A673 (cell line): ENCODE measurements at regions not wholly inside any gene's neighbourhood (a gene's known extent, or its start where the extent isn't known, plus 50 kb on each side); places are given as distances from the start of the nearest gene placed in this dataset.

Source experiments
- BruUV-seq: library from RNA; stranded (reverse); fragments of 400-500 nt; replicated peaks from 2 replicates; lab custom pipeline; 2021; lab: Mats Ljungman, UMichigan
- CTCF ChIA-PET: fragments of 300-600 bp; sonication (Branson Sonifier 250); formaldehyde crosslinking; loops from one replicate; lab custom pipeline; 2022; ENCODE audit warnings: antibody characterized with exemption; lab: Charles Lee
- POLR2A ChIA-PET: fragments of 300-600 bp; sonication (Branson Sonifier 250); formaldehyde crosslinking; loops from one replicate; lab custom pipeline; 2022; ENCODE audit warnings: antibody characterized with exemption; ENCODE audit not compliant: low non-redundant PET; lab: Charles Lee
- DNase-seq: peaks from one replicate; pipeline ENCODE4 v3.0.0-alpha.2; 2015; ENCODE audit warnings: low spot score
- H3K27ac ChIP-seq: fragments of 200-600 bp; sonication (generic); 2 replicates; pipeline ENCODE4 v1.5.1; 2016; ENCODE audit warnings: mixed run types, low read depth, mild to moderate bottlenecking, mixed read lengths, antibody characterized with exemption, low read length; ENCODE audit not compliant: poor library complexity, severe bottlenecking
- H3K27me3 ChIP-seq: fragments of 200-600 bp; sonication (generic); replicated peaks from 2 replicates; pipeline ENCODE4 v1.6.1; 2017; ENCODE audit warnings: mixed run types, low read depth, mild to moderate bottlenecking, mixed read lengths, antibody characterized with exemption, low read length; ENCODE audit not compliant: insufficient read depth, poor library complexity
- H3K36me3 ChIP-seq: fragments of 200-600 bp; sonication (generic); 2 replicates; pipeline ENCODE4 v1.6.1; 2016; ENCODE audit warnings: mixed run types, mild to moderate bottlenecking, mixed read lengths, antibody characterized with exemption, low read length; ENCODE audit not compliant: insufficient read depth, poor library complexity, severe bottlenecking
- H3K4me1 ChIP-seq: fragments of 200-600 bp; sonication (generic); 2 replicates; pipeline ENCODE4 v1.6.1; 2017; ENCODE audit warnings: mixed run types, mild to moderate bottlenecking, mixed read lengths, antibody characterized with exemption, low read length; ENCODE audit not compliant: insufficient read depth, poor library complexity, severe bottlenecking
- H3K4me3 ChIP-seq: fragments of 200-600 bp; sonication (generic); 2 replicates; pipeline ENCODE4 v1.5.1; 2016; ENCODE audit warnings: low read depth, mixed run types, mild to moderate bottlenecking, mixed read lengths, low read length; ENCODE audit not compliant: poor library complexity, severe bottlenecking
- H3K9me3 ChIP-seq: fragments of 200-600 bp; sonication (generic); 2 replicates; pipeline ENCODE4 v1.6.1; 2016; ENCODE audit warnings: mixed run types, low read depth, mild to moderate bottlenecking, mixed read lengths, antibody characterized with exemption, low read length; ENCODE audit not compliant: poor library complexity, severe bottlenecking
- EZH2 ChIP-seq: fragments of 200-600 bp; sonication (generic); IDR thresholded peaks from 2 replicates; pipeline ENCODE4 v1.6.1; 2017; ENCODE audit warnings: borderline replicate concordance, low read depth, mild to moderate bottlenecking, mixed read lengths, antibody characterized with exemption, low read length; ENCODE audit not compliant: poor library complexity, severe bottlenecking
- intact Hi-C: fragments of 100-400 bp; cut with micrococcal nuclease; formaldehyde crosslinking; loops from one replicate; pipeline ENCODE4 v1.10.0; 2022; ENCODE audit not compliant: unreplicated experiment
- TF ChIP-seq, protein P1 (sequence below): fragments of 300-800, 200-600 bp; sonication (generic); conservative IDR thresholded peaks from 2 replicates; pipeline ENCODE4 v1.5.1; 2017; ENCODE audit warnings: low read depth, mild to moderate bottlenecking, antibody characterized with exemption, low read length, moderate library complexity, mixed read lengths

DNA sequence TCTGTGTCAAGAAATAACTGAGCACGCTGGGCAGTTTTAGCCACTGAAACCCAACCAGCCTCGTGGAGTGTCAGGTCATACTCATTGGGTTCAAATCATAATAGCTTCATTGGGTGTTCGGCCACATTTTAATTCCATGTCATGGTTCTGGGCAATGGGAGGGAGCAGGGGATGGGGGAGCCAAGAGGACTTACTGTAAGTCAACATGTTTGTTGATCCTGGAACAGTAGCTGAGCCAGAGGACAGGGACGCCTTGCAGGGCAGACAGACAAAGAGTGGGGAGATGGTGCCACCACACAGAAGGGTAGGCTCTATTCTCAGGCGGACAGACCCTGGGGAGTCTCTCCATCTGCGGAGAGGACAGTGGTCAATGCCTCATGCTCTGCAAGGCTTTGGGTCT lies 161.1 kb downstream of the ZBTB18 start:
- H3K9me3 ChIP-seq = no peaks in the 10 kb centered on the region
- no peaks in the 10 kb centered on the region for H3K36me3 ChIP-seq
- no peaks in the 10 kb centered on the region for H3K27me3 ChIP-seq
- CTCF ChIA-PET = no interaction called here
- POLR2A ChIA-PET = no interaction called here
- DNase-seq = no peak
- H3K27ac ChIP-seq = no peak overlapping the region
- no TSS peak for BruUV-seq
- TF ChIP-seq, protein P1, sequence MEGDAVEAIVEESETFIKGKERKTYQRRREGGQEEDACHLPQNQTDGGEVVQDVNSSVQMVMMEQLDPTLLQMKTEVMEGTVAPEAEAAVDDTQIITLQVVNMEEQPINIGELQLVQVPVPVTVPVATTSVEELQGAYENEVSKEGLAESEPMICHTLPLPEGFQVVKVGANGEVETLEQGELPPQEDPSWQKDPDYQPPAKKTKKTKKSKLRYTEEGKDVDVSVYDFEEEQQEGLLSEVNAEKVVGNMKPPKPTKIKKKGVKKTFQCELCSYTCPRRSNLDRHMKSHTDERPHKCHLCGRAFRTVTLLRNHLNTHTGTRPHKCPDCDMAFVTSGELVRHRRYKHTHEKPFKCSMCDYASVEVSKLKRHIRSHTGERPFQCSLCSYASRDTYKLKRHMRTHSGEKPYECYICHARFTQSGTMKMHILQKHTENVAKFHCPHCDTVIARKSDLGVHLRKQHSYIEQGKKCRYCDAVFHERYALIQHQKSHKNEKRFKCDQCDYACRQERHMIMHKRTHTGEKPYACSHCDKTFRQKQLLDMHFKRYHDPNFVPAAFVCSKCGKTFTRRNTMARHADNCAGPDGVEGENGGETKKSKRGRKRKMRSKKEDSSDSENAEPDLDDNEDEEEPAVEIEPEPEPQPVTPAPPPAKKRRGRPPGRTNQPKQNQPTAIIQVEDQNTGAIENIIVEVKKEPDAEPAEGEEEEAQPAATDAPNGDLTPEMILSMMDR = no peak
- TF ChIP-seq EZH2 = no peak
- H3K4me3 ChIP-seq = no peak overlapping the region
- H3K4me1 ChIP-seq = no peaks in the 10 kb centered on the region
- intact Hi-C loops = no loop called here

DNA sequence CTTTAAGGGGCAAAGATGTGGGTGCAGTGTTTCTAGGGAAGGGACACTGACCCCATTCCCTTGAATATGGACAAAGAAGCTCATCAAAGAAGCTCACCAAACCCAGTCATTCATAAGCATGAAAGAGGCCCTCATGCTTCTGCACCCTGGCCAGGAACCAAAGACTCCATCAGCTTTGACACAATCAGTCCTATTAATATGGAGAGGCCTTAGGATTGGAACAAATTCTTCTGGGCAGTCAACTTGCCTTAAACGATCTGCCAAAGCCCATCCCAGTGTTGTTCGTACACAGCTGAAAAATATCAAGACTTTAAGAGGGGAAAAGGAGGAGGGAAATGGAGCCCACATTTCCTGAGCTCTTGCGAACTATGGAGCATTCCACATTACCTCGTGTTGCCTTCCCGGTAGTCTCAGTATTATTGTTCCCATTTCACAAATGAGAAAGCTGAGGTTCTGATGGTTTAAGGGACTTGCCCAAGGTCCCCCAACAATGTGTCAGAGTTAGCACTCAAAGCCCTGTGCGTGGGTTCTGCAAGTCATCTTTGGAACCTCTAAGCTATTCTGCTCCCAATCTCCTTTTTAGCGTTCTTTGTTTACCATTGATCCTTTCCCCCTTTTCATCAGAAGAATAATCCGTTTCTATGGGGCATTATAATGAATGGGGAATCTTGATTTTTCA lies 161.9 kb downstream of the ZBTB18 start:
- Histone ChIP-seq H3K27ac (no peak overlapping the region), H3K9me3 (no peaks in the 10 kb centered on the region), H3K27me3 (no peaks in the 10 kb centered on the region), H3K4me3 (no peak overlapping the region), H3K4me1 (no peaks in the 10 kb centered on the region), H3K36me3 (no peaks in the 10 kb centered on the region)
- no peak for DNase-seq
- ChIA-PET CTCF (no interaction called here), POLR2A (no interaction called here)
- intact Hi-C loops = no loop called here
- BruUV-seq = no TSS peak
- TF ChIP-seq EZH2 = no peak
- TF ChIP-seq, protein P1 = no peak

DNA sequence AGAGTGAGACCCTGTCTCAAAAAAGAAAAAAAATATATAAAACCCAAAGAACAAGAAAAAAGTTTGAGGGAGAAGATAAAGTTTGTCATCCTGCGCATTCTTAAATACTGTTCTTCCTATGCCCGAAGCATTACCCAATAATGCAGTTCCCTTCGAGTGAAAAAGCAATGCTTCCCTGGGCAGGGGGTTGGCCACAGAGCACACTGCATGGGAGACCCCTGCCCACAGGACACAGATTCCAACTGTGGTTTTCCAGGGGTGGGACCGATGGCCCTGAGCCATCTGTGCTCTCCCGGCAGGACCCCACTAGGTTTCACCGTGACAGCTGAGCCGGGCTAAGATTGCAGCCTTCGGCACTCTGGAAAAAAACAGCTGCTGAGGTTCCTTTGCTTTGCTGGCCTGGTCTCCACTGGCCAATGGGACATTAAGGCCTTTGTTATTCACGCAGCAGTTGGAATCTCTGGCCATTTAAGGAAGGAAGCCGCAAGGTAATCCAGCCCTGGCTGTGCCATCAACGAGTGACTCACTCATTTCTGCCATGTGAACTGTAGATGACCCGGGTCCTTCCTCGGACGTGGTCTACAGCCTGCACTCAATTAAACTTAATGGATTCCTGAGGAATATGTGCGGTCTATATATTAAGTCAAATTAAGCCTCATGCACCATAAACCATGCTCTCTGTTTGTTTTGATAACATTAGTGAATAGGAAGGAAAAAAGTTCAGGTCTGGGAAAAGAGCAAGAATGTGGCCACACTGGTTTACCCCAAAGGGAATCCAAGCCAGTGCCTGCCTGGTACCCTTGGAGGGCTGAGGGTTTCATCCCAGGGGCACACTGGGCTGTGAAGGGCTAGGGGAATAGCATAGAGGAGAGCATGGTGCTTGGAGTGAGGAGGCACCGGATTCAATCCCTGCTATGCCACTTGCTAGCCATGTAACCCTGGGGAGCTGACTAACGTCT lies 163.2 kb downstream of the ZBTB18 start:
- BruUV-seq = no TSS peak
- no peak for TF ChIP-seq EZH2
- TF ChIP-seq, protein P1 = no peak
- Histone ChIP-seq H3K36me3 (no peaks in the 10 kb centered on the region), H3K27me3 (no peaks in the 10 kb centered on the region), H3K9me3 (no peaks in the 10 kb centered on the region), H3K4me1 (no peaks in the 10 kb centered on the region), H3K4me3 (no peak overlapping the region), H3K27ac (no peak overlapping the region)
- ChIA-PET POLR2A (no interaction called here), CTCF (no interaction called here)
- intact Hi-C loops = no loop called here
- no peak for DNase-seq
